HG02973 (cell line): ENCODE measurements at regions not wholly inside any gene's neighbourhood (a gene's known extent, or its start where the extent isn't known, plus 50 kb on each side); places are given as distances from the start of the nearest gene placed in this dataset.
"Not testable (repeated sequence)": the region's sequence is repeated elsewhere in the genome, so short reads cannot be mapped to it uniquely, and the experiment has no call there.

Experiments used
- ATAC-seq: cut with Tn5 transposase; IDR thresholded peaks from one replicate; pipeline ENCODE4 v1.9.1; 2021; ENCODE audit warnings: moderate library complexity; ENCODE audit not compliant: unreplicated experiment

DNA sequence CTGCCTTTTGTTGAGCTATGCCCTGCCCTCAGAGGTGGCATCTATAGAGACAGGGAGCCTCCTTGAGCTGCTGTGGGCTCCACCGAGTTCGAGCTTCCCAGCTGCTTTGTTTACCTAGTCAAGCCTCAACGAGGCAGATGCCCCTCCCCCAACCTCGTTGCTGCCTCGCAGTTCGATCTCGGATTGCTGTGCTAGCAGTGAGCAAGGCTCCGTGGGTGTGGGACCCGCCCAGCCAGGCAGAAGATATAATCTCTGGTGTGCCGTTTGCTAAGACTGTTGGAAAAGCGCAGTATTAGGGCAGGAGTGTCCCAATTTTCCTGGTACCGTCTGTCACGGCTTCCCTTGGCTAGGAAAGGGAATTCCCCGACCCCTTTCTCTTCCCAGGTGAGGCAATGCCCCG, 88.4 kb upstream of the CDK6 start:
- ATAC-seq, result no peak

- ATAC-seq, result no peak
These were observed 80.9 kb upstream of the CDK6 start for GRCh38 chr7:92917230-92917629.

GRCh38 chr7:92916770-92917224, 80.4 kb upstream of the CDK6 start:
- no peak for ATAC-seq

DNA sequence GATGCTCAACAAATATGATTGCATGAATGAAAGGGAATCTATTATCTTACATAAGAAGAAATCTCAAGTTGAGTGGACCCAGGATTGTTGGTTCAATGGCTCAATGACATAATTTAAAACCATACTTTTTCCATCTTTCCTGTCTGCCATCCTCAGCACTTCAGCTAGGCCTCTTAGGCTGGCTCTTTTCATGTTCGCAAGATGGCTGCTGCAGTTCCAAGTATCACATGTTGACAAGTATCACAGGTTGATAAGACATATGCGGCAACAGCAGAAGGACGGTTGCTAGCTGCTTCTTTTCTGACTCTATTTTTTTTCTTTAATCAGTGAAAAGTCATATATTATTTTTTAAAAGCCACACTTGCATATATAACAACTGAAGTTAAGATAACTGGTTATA, 79.0 kb upstream of the CDK6 start:
- no peak for ATAC-seq

DNA sequence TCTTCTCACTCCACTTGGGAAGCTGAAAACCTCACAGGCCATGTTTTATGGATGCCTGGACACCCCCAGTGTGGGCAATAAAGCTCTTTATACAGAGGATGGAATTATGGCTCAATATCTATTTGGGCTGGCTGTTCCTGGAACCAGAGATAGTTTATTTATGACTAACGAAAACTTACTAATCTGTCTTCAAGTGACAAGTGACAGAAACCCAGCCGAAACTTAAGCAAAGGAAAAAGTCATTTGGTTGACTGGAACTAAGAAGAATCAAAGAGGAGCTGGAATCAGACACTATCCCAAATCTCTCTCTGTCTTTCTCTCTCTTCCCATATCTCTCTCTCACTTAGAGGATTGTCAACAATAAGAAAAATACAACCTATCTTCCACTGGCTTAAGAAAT, 78.3 kb upstream of the CDK6 start:
- no peak for ATAC-seq

- ATAC-seq, result no peak
These were observed 77.5 kb upstream of the CDK6 start for GRCh38 chr7:92913849-92914248.

- ATAC-seq, result no peak
These were observed 74.6 kb upstream of the CDK6 start for GRCh38 chr7:92910976-92911375.

DNA sequence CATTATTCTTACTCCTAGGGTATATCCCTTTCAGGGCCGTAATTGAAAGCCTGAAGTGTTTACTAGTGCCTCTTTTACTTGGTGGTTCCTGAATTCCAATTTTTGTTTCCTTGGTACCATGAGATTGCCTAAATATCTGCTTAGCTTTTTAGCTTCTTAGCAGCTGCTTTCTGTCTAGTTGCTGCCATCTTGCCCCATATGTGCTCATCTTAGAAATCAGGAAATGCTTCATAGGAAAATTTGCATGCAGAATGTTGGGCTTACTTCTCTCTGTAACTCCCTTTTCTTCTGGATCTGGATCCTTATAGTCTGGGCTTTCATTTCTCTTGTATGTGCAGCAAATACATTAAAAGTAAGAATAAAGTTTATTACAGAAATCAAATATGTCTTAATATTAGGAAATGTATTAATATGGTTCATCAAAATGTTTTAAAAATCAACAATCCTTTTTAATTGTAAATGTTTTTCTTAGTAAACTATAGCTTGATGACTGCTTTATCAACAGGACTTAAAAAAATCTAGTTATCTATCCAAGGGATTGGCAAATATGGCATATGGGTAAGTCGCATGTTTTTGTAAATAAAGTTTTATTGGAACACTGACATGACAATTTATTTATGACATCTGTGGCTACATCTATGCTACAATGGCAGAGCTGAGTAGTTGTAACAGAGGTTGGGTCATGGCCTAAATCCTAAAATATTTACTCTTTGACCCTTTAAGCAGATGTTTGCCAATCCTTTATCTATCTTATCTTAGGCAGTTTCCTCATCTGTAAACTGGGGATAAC, 73.5 kb upstream of the CDK6 start:
- ATAC-seq, result no peak

GRCh38 chr7:92904244-92905131, 68.1 kb upstream of the CDK6 start:
- ATAC-seq, result peak; percentile 99

DNA sequence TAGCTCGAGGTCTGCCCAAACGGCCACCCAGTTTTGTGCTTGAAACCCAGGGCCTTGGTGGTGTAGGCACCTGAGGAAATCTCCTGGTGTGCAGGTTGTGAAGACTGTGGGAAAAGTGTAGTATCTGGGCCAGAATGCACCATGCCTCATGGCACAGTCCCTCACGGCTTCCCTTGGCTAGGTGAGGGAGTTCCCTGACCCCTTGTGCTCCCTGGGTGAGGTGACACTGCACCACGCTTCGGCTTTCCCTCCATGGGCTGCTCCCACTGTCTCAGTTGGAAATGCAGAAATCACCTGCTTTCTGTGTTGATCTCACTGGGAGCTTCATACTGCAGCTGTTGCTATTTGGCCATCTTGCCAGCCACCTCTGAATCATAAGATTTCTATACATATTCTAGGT, 62.4 kb upstream of the CDK6 start:
- ATAC-seq, result no peak

GRCh38 chr7:92894857-92895256, 58.5 kb upstream of the CDK6 start:
- not testable (repeated sequence) for ATAC-seq

DNA sequence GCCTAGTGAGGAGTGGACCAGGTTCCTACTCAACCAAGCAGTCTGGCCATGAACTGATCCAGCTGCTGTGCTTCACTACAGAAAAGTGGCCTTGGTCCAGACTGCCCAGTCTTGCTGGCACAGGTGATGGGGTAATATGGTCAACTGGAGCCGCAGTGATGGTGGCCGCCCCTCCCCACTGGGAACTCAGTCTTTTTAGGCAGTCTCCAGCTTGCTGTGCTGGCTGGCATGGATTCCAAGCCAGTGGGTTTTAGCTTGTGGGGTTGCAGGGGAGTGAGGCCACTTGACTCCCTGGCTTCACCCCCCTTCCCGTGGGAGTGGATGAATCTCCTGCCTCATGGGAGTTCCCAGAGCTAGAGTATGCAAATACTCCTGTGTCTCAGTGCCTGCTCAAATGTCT, 52.7 kb upstream of the CDK6 start:
- ATAC-seq, result no peak
